ENCODE measurements at regions not wholly inside any gene's neighbourhood (a gene's known extent, or its start where the extent isn't known, plus 50 kb on each side); places are given as distances from the start of the nearest gene placed in this dataset.

DNA sequence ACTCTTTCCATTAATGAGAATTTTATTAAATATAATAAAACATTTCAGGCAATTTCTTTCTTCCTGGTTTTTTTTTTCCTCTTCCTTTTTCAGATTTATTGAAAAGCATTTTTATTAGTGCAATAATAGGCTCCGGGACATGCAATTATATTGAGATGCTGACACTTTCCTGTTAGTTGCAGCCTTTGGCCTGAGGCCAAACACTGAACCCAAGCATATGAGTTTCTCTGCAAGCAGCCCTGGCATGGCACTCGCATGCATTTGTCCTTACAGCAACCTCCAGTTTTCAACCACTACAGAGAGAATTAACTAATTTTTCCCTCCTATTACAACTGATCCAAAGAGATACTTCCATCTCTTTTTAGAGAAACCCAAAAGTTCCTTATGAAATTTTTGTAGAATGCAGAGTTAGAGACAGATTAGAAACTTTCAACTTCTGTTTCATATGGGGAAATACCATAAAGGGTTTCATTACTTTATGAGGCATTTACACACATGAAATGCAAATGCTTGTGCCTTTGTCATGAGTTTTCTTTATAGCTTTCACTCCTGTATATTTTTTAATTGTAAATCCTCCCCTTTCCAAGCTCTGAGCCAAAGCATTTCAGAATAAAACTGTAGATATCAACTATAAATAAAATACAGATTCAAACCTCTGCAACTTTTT lies 183.0 kb downstream of the CETN3 start:
- Histone ChIP-seq H3K27me3 (replicated peaks in 1 of 4; ENCODE audit: control insufficient read depth in 3 of 4, extremely low read depth in 1 of 4, insufficient read depth in 3 of 4, low read length in 3 of 4) (no peaks in the 10 kb centered on the region), H3K27ac (ENCODE audit: low read depth, low read length) (no peak overlapping the region), H3K9ac (replicated peaks in 1 of 4; ENCODE audit: extremely low read depth in 1 of 4, low read depth in 3 of 4, low read length in 3 of 4) (no peak overlapping the region), H2BK120ac (replicated peaks; ENCODE audit: low read depth, low read length) (no peak overlapping the region), H2AFZ (ENCODE audit: low read length) (no peak overlapping the region), H2BK15ac (ENCODE audit: low read length) (no peak overlapping the region), H3K36me3 (ENCODE audit: control insufficient read depth in 2 of 4, insufficient read depth in 4 of 4, low read length in 3 of 4) (no peaks in the 10 kb centered on the region), H3K4ac (replicated peaks; ENCODE audit: insufficient read length, low read depth, low read length) (no peak overlapping the region), H3K4me1 (replicated peaks in 1 of 4; ENCODE audit: control insufficient read depth in 3 of 4, insufficient read depth in 4 of 4, low read length in 3 of 4) (no peaks in the 10 kb centered on the region), H2BK12ac (ENCODE audit: low read depth, low read length) (no peak overlapping the region), H3K79me2 (ENCODE audit: control insufficient read depth in 1 of 2, insufficient read depth in 2 of 2, low read length in 2 of 2) (no peaks in the 10 kb centered on the region), H3K56ac (replicated peaks; ENCODE audit: insufficient read length, low read depth, low read length) (no peak overlapping the region), H4K8ac (ENCODE audit: extremely low read depth, insufficient read depth, low read length) (no peak overlapping the region), H4K91ac (replicated peaks; ENCODE audit: insufficient read length, low read length) (no peak overlapping the region), H3K4me3 (ENCODE audit: extremely low read depth in 1 of 4, insufficient read depth in 2 of 4, low read depth in 3 of 4, low read length in 4 of 4) (no peak overlapping the region), H2AK5ac (ENCODE audit: low read depth, low read length) (no peak overlapping the region), H3K18ac (ENCODE audit: extremely low read depth, low read length) (no peak overlapping the region), H3K4me2 (ENCODE audit: insufficient read depth in 1 of 2, low read depth in 2 of 2, low read length in 2 of 2) (no peak overlapping the region), H3K9me3 (ENCODE audit: insufficient read depth in 2 of 2, low read depth in 1 of 2, low read length in 1 of 2) (no peaks in the 10 kb centered on the region), H4K20me1 (replicated peaks in 1 of 2; ENCODE audit: control insufficient read depth in 1 of 2, insufficient read depth in 2 of 2, low read length in 2 of 2) (no peaks in the 10 kb centered on the region), H3K79me1 (ENCODE audit: low read depth, low read length) (no peaks in the 10 kb centered on the region), H2BK20ac (ENCODE audit: low read length) (no peak overlapping the region), H3K14ac (ENCODE audit: insufficient read length) (no peak overlapping the region), H4K5ac (ENCODE audit: insufficient read length, low read depth, low read length) (no peak overlapping the region), H2BK5ac (ENCODE audit: low read depth, low read length) (no peak overlapping the region), H3K23ac (ENCODE audit: insufficient read length) (no peak overlapping the region), H3K23me2 (ENCODE audit: low read depth, low read length) (no peaks in the 10 kb centered on the region)
- TF ChIP-seq KDM4A (IDR thresholded peaks at IDR 0.05; ENCODE audit: low read depth, low read length, severe bottlenecking) (no peak), SP1 (IDR thresholded peaks at IDR 0.05; ENCODE audit: low read depth, low read length) (no peak), FOSL1 (IDR thresholded peaks at IDR 0.05; ENCODE audit: insufficient read depth, low read depth, low read length) (no peak), EP300 (IDR thresholded peaks at IDR 0.05; ENCODE audit: borderline replicate concordance in 1 of 2, low read depth in 2 of 2, low read length in 2 of 2) (no peak), EZH2 (IDR thresholded peaks at IDR 0.05; ENCODE audit: low read depth, low read length, severe bottlenecking) (no peak), EGR1 (IDR thresholded peaks at IDR 0.05; ENCODE audit: borderline replicate concordance, low read depth, low read length) (no peak), TEAD4 (IDR thresholded peaks at IDR 0.05; ENCODE audit: low read depth, low read length) (no peak)
- no peak for DNase-seq (ENCODE audit: low read depth in 1 of 2, low spot score in 2 of 2)
- CTCF ChIA-PET (ENCODE audit: partially characterized antibody) = interaction anchor here (0.6 kb wide), 1 partner anchor 31 kb away, joined by 4 read pairs; no protein-coding TSS in a partner anchor
- POLR2A ChIA-PET (ENCODE audit: partially characterized antibody) = interaction anchor here (0.6 kb wide), 1 partner anchor 79 kb away, joined by 3 read pairs; no protein-coding TSS in a partner anchor
- no peak for FAIRE-seq
- 71% methylated on average over 2 of the region's 2 CpGs; no CpG with 5 or more reads in 1 of the 2 experiments for WGBS, 2 experiments (ENCODE audit: extremely low coverage in 1 of 2, insufficient coverage in 1 of 2, insufficient read length in 1 of 2, insufficient replicate concordance in 2 of 2, low coverage in 1 of 2, low lambda C conversion rate in 2 of 2, missing lambda C conversion rate in 1 of 2)
